H1 (cell line): ENCODE measurements at regions not wholly inside any gene's neighbourhood (a gene's known extent, or its start where the extent isn't known, plus 50 kb on each side); places are given as distances from the start of the nearest gene placed in this dataset.

Source experiments
- CTCF ChIA-PET: fragments of 300-600 bp; sonication (Branson Sonifier 250); formaldehyde crosslinking; loops from one replicate; lab custom pipeline; 2021; ENCODE audit not compliant: partially characterized antibody; lab: Charles Lee
- POLR2A ChIA-PET: fragments of 300-600 bp; sonication (Branson Sonifier 250); formaldehyde crosslinking; loops from one replicate; lab custom pipeline; 2021; ENCODE audit warnings: inconsistent platforms; ENCODE audit not compliant: partially characterized antibody; lab: Charles Lee
- DNase-seq, 2 experiments: peaks; one replicate each; pipeline versions ENCODE4 v3.0.0 to v3.0.0-alpha.2; 2010 to 2022; ENCODE audit warnings: low spot score in 2 of 2, low read depth in 1 of 2, mixed read lengths in 1 of 2
- FAIRE-seq: peaks from 2 replicates; lab custom pipeline; 2011; peaks lifted over from hg19 to GRCh38; lab: Jason Lieb, UNC
- H2AFZ ChIP-seq: 2 replicates; pipeline ENCODE4 v1.8.1; 2012; ENCODE audit warnings: low read length, inconsistent platforms
- H2AK5ac ChIP-seq: 2 replicates; pipeline ENCODE4 v1.6.1; 2013; ENCODE audit warnings: low read depth, low read length
- H2BK120ac ChIP-seq: replicated peaks from 2 replicates; pipeline ENCODE3; 2013; ENCODE audit warnings: low read depth, low read length, inconsistent platforms
- H2BK12ac ChIP-seq: 2 replicates; pipeline ENCODE4 v1.6.1; 2013; ENCODE audit warnings: low read depth, low read length
- H2BK15ac ChIP-seq: 2 replicates; pipeline ENCODE4 v1.6.1; 2013; ENCODE audit warnings: low read length
- H2BK20ac ChIP-seq: 2 replicates; pipeline ENCODE4 v1.6.1; 2013; ENCODE audit warnings: low read length
- H2BK5ac ChIP-seq: 2 replicates; pipeline ENCODE4 v1.6.1; 2013; ENCODE audit warnings: low read depth, low read length
- H3K14ac ChIP-seq: 2 replicates; pipeline ENCODE4 v1.6.1; 2013; ENCODE audit warnings: inconsistent platforms; ENCODE audit not compliant: insufficient read length
- H3K18ac ChIP-seq: 2 replicates; pipeline ENCODE4 v1.6.1; 2013; ENCODE audit warnings: low read length; ENCODE audit errors: extremely low read depth
- H3K23ac ChIP-seq: 2 replicates; pipeline ENCODE4 v1.6.1; 2013; ENCODE audit warnings: inconsistent platforms; ENCODE audit not compliant: insufficient read length
- H3K23me2 ChIP-seq: 2 replicates; pipeline ENCODE4 v1.6.1; 2013; ENCODE audit warnings: low read depth, low read length
- H3K27ac ChIP-seq: 2 replicates; pipeline ENCODE4 v1.6.1; 2011; ENCODE audit warnings: low read depth, low read length, inconsistent platforms
- H3K27me3 ChIP-seq, 4 experiments: replicated peaks in 1 of 4; 1 replicate in 1 of 4; 2 replicates in 3 of 4; pipeline versions ENCODE4 v1.6.1 to v1.8.1; 2011 to 2013; ENCODE audit warnings: low read length in 3 of 4, mild to moderate bottlenecking in 3 of 4, inconsistent platforms in 2 of 4, mixed read lengths in 2 of 4, moderate library complexity in 1 of 4; ENCODE audit not compliant: control insufficient read depth in 3 of 4, insufficient read depth in 3 of 4; ENCODE audit errors: extremely low read depth in 1 of 4
- H3K36me3 ChIP-seq, 4 experiments: 2 replicates each; pipeline versions ENCODE4 v1.6.1 to v1.8.1; 2011 to 2013; ENCODE audit warnings: mild to moderate bottlenecking in 4 of 4, low read length in 3 of 4, moderate library complexity in 2 of 4, control low read depth in 1 of 4, inconsistent platforms in 1 of 4; ENCODE audit not compliant: insufficient read depth in 4 of 4, control insufficient read depth in 2 of 4
- H3K4ac ChIP-seq: replicated peaks from 2 replicates; pipeline ENCODE3; 2013; ENCODE audit warnings: low read length, low read depth, mixed read lengths, inconsistent platforms; ENCODE audit not compliant: insufficient read length
- H3K4me1 ChIP-seq, 4 experiments: replicated peaks in 1 of 4; 1 replicate in 1 of 4; 2 replicates in 3 of 4; pipeline versions ENCODE4 v1.6.1 to v1.8.1; 2011 to 2013; ENCODE audit warnings: low read length in 3 of 4, inconsistent platforms in 2 of 4, mixed read lengths in 1 of 4; ENCODE audit not compliant: insufficient read depth in 4 of 4, control insufficient read depth in 3 of 4
- H3K4me2 ChIP-seq, 2 experiments: 2 replicates each; pipeline versions ENCODE4 v1.6.1 to v1.8.1; 2011 to 2013; ENCODE audit warnings: low read depth in 2 of 2, low read length in 2 of 2, control low read depth in 1 of 2, inconsistent platforms in 1 of 2, mild to moderate bottlenecking in 1 of 2; ENCODE audit not compliant: insufficient read depth in 1 of 2
- H3K4me3 ChIP-seq, 4 experiments: fragments of 200-600, 300-600 bp in 1 of 4; sonication (generic), shearing (Covaris generic), sonication (Bioruptor Twin) in 1 of 4; 2 replicates each; pipeline versions ENCODE4 v1.5.1 to v1.8.1; 2011 to 2016; ENCODE audit warnings: low read length in 4 of 4, low read depth in 3 of 4, control low read depth in 2 of 4, inconsistent platforms in 2 of 4, mild to moderate bottlenecking in 2 of 4, mixed read lengths in 1 of 4, moderate library complexity in 1 of 4; ENCODE audit not compliant: insufficient read depth in 2 of 4; ENCODE audit errors: extremely low read depth in 1 of 4
- H3K56ac ChIP-seq: replicated peaks from 2 replicates; pipeline ENCODE3; 2013; ENCODE audit warnings: low read depth, mild to moderate bottlenecking, mixed read lengths, low read length, inconsistent platforms; ENCODE audit not compliant: insufficient read length
- H3K79me1 ChIP-seq: 2 replicates; pipeline ENCODE4 v1.6.1; 2013; ENCODE audit warnings: low read depth, low read length, control low read depth
- H3K79me2 ChIP-seq, 2 experiments: 2 replicates each; pipeline versions ENCODE4 v1.6.1 to v1.8.1; 2012 to 2013; ENCODE audit warnings: low read length in 2 of 2, mild to moderate bottlenecking in 2 of 2, inconsistent platforms in 1 of 2; ENCODE audit not compliant: insufficient read depth in 2 of 2, control insufficient read depth in 1 of 2
- H3K9ac ChIP-seq, 4 experiments: replicated peaks in 1 of 4; 1 replicate in 1 of 4; 2 replicates in 3 of 4; pipeline versions ENCODE4 v1.6.1 to v1.8.1; 2011 to 2013; ENCODE audit warnings: low read depth in 3 of 4, low read length in 3 of 4, control low read depth in 2 of 4, mild to moderate bottlenecking in 2 of 4, moderate library complexity in 2 of 4, inconsistent platforms in 1 of 4; ENCODE audit errors: extremely low read depth in 1 of 4
- H3K9me3 ChIP-seq, 2 experiments: 2 replicates each; pipeline versions ENCODE4 v1.6.1 to v1.8.1; 2012 to 2013; ENCODE audit warnings: mild to moderate bottlenecking in 2 of 2, moderate library complexity in 2 of 2, control low read depth in 1 of 2, inconsistent platforms in 1 of 2, low read depth in 1 of 2, low read length in 1 of 2, mixed read lengths in 1 of 2; ENCODE audit not compliant: insufficient read depth in 2 of 2
- H4K20me1 ChIP-seq, 2 experiments: replicated peaks in 1 of 2; 2 replicates each; pipeline versions ENCODE3 to v1.8.1; 2011 to 2013; ENCODE audit warnings: inconsistent platforms in 2 of 2, low read length in 2 of 2, mild to moderate bottlenecking in 1 of 2; ENCODE audit not compliant: insufficient read depth in 2 of 2, control insufficient read depth in 1 of 2
- H4K5ac ChIP-seq: 2 replicates; pipeline ENCODE4 v1.6.1; 2013; ENCODE audit warnings: low read length, low read depth, mixed read lengths, inconsistent platforms; ENCODE audit not compliant: insufficient read length
- H4K8ac ChIP-seq: 2 replicates; pipeline ENCODE4 v1.8.0; 2013; ENCODE audit warnings: mild to moderate bottlenecking, moderate library complexity, low read length, inconsistent platforms; ENCODE audit not compliant: insufficient read depth; ENCODE audit errors: extremely low read depth
- H4K91ac ChIP-seq: replicated peaks from 2 replicates; pipeline ENCODE3; 2013; ENCODE audit warnings: low read length, mixed read lengths, inconsistent platforms; ENCODE audit not compliant: insufficient read length
- ASH2L ChIP-seq: fragments of 200-600, 300-600 bp; sonication (generic); IDR thresholded peaks from one replicate; pipeline ENCODE4 v1.7.1; 2017; ENCODE audit warnings: low read length
- NRF1 ChIP-seq: IDR thresholded peaks from 2 replicates; pipeline ENCODE4 v1.6.1; 2011; ENCODE audit warnings: mild to moderate bottlenecking, low read depth, low read length, improper control_type of control experiment
- POLR2AphosphoS5 ChIP-seq: IDR thresholded peaks from 2 replicates; pipeline ENCODE4 v1.6.1; 2011; ENCODE audit warnings: low read depth, low read length
- SIRT6 ChIP-seq: IDR thresholded peaks from one replicate; pipeline ENCODE4 v1.7.1; 2012; ENCODE audit warnings: low read length, inconsistent platforms
- WGBS, 2 experiments: shearing (Covaris generic) in 1 of 2; methylation state at CpG; one replicate each; pipeline versions ENCODE4 v1.1.6 to v1.1.7; 2013 to 2015; ENCODE audit warnings: low lambda C conversion rate in 2 of 2, mixed read lengths in 2 of 2, inconsistent platforms in 1 of 2, low coverage in 1 of 2, missing lambda C conversion rate in 1 of 2; ENCODE audit not compliant: insufficient replicate concordance in 2 of 2, insufficient coverage in 1 of 2, insufficient read length in 1 of 2; ENCODE audit errors: extremely low coverage in 1 of 2, missing lambda C conversion rate in 1 of 2; 5-methylcytosine and 5-hydroxymethylcytosine counted together

DNA sequence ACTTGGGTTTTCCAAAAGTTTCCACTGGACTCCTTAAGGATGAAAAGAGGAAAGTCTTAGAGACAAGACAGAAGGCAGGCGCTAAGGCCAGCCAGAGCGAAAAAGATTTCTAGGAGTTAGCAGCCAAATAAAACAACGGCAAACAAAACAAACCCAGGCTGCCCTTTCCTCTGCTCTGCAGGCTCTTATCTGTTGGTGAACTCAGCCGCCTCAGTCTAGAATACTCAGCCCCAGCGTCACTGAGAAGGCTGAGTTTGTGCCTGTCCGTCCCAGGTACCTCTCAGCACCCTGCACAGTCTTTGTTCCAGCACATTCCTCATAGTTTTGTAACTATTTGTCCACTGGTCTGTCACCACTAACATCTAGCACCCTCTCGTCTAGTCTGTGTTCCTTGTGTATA is 75.6 kb upstream of the FAM9C start:
- Histone ChIP-seq H3K4me2 (no peak overlapping the region), H2AFZ (no peak overlapping the region)
- WGBS, 2 experiments: 82% methylated on average over 7 of the region's 7 CpGs; no CpG with 5 or more reads in 1 of the 2 experiments

More for the DNA sequence above, 75.6 kb upstream of the FAM9C start:
- Histone ChIP-seq H3K9me3 (peaks cover 0 to 3% of the 10 kb centered on the region in 2 experiments; a peak in 1 of 4 replicates), H3K4me1 (no peaks in the 10 kb centered on the region), H2BK20ac (no peak overlapping the region), H3K27me3 (no peaks in the 10 kb centered on the region; a peak in 1 of 7 replicates), H3K56ac (no peak overlapping the region), H3K79me2 (no peaks in the 10 kb centered on the region), H3K36me3 (no peaks in the 10 kb centered on the region), H4K5ac (no peak overlapping the region), H3K27ac (no peak overlapping the region), H3K79me1 (no peaks in the 10 kb centered on the region), H4K20me1 (no peaks in the 10 kb centered on the region), H3K23ac (no peak overlapping the region), H3K23me2 (no peaks in the 10 kb centered on the region), H3K4me3 (no peak overlapping the region), H4K91ac (no peak overlapping the region), H3K9ac (no peak overlapping the region), H2BK12ac (no peak overlapping the region), H3K14ac (no peak overlapping the region), H2BK5ac (no peak overlapping the region), H3K4ac (no peak overlapping the region), H2BK15ac (no peak overlapping the region), H4K8ac (no peak overlapping the region), H2BK120ac (no peak overlapping the region), H3K18ac (no peak overlapping the region; the same call in 1 of the 2 replicates), H2AK5ac (no peak overlapping the region)
- DNase-seq (no peak), FAIRE-seq (no peak)
- TF ChIP-seq SIRT6 (no peak), NRF1 (no peak), POLR2AphosphoS5 (no peak), ASH2L (no peak)
- ChIA-PET POLR2A (interaction anchor here (0.7 kb wide), 1 partner anchor 106 kb away, joined by 4 read pairs; no protein-coding TSS in a partner anchor), CTCF (no interaction called here)
